ENCODE measurements at regions not wholly inside any gene's neighbourhood (a gene's known extent, or its start where the extent isn't known, plus 50 kb on each side); places are given as distances from the start of the nearest gene placed in this dataset.

DNA sequence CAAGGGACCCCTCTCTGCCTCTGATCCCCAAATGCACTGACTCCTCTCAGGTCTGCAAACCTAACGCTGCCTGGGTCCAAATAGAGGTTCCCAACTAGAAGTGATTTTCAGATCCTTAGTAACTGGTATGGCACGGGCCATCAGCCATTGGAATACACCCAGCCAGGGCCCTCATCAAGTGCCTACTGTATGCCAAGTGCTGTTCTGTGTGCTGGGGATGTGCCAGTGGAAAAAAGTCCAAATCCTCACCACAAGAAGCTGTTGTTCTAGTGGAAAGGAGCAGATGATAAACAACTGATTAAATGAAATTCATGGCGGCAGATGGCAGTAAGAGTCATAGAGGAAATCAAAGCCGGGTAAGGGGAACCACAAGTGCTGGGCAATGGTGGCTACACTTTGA lies 57.2 kb upstream of the MED9 start:
- no peak for TF ChIP-seq ZNF274 (IDR thresholded peaks at IDR 0.05; ENCODE audit: low read depth, low read length)
- TF ChIP-seq YY1 (IDR thresholded peaks at IDR 0.05; ENCODE audit: insufficient read depth, insufficient read length), result no peak
